Medulla oblongata (tissue), 1 donor: ENCODE measurements at regions not wholly inside any gene's neighbourhood (a gene's known extent, or its start where the extent isn't known, plus 50 kb on each side); places are given as distances from the start of the nearest gene placed in this dataset.

Source experiments
- DNase-seq: peaks from one replicate; pipeline ENCODE4 v3.0.0-alpha.2; 2015; ENCODE audit errors: extremely low spot score

DNA sequence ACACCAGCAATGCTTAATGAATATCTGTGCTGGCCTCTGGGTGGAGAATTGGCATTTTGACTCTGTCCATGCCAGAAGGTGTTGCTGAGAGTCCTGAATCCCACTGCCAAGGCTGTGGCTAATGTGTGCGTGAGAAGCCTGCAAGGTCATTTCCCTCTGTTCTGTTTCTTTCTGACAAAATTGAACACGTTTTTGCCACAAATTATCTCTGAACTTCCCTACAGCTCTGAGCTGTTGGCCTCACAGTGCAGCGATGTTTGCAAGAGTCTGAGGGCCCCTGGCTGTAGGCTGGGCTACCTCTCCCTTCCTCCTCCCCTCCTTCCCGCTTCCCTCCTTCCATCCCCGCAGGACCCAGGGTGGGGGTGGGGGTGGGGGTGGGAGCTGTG lies 154.1 kb upstream of the HS6ST1 start:
- DNase-seq = no peak

DNA sequence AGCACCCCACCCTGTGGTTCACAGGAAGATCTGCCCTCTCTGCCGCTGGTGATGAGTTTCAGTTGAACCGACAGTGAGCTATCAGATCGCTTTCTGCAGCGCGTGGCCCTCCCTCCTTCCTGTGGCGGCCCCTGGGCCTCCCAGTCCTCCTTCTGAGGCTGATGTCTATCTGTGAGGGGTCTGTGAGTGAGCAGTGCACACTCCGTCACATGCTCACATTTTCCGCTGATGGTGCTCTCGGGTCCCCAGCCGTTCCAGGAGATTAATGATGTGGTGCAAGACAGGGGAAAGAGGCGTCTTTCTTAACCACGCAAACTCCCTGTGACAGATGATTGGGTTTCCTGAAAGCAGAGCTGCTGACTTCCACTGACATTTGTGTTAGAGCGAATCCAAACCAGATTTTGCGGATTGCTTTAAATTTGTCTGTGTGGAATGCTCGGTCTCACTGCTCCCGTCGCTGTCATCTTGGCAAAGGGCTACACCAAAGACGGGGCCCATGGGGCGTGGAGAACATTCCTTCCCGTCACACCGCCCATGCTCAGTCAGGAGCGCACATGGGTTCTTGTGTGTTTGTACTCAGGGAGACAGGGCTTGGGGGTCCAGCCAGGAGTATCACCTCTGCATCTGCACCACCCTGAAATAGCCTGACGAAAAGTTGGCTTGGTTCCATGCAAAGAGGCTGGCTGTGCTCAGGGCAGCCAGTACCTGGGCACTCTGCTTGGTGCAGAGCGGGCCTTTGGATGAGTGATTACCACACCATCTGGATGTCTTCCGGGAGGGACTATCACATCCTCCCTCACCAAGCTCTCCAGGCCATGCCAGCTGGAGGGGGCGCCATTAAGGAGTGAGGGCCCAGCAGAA lies 154.7 kb upstream of the HS6ST1 start:
- DNase-seq = peak; percentile 5

DNA sequence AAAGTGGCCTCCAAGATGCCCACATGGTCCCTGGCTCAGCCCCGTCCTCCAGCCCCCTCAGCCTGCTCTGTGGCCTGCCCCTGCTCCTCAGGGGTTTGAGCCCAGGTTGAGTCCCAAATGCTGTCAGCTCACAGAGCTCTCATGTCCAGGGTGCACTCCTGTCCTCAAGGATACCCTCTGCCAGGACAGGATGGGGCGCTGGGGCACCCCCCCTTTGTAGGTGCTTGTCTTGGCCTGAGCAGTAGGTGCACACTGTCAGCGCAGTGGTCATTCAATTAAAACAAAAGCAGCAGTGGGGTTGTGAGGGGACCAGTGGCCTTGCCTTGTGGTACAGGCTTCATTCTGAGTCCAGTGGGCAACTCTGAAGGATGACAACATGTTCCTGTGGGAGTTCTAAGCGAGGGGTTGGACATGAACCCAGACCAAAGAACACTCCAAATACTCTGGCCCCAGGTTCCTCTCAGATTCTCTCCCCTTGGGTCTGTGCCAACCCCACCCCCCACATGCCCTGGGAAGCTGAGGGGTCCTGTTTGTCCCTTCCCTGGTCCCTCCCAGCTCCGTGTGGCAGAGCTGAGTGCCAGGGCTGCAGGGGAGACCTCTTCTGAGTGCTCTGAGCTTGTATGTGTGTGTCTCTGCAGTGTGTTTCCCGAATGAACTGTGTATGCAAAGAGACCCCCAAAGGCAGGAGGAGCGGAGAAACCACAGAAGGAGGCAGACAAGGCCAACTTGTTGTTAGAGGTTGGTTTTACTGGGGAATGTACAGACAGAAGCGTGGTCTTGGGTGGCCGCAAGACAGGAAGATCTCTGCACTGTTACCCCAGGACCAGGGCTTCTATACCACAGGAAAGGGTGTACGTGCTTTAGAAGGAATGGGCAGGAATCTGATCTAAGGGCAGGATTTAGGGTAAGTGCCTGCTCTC lies 155.6 kb upstream of the HS6ST1 start:
- no peak for DNase-seq

DNA sequence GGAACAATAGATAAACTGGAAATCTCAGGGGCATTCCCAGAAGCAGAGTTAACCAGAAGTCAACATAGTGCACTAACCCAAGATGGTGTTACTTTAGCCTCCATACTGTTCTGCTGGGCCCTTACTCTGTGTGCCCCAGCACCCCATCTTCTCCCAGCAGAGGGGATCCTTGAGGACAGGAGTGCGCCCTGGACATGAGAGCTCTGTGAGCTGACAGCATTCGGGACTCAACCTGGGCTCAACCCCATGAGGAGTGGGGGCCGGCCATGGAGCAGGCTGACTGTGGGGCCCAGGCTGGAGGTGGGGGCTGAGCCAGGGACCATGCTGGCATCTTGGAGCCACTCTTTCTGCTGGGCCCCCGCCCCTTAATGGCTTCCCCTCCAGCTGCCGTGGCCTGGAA lies 156.3 kb upstream of the HS6ST1 start:
- DNase-seq = no peak

DNA sequence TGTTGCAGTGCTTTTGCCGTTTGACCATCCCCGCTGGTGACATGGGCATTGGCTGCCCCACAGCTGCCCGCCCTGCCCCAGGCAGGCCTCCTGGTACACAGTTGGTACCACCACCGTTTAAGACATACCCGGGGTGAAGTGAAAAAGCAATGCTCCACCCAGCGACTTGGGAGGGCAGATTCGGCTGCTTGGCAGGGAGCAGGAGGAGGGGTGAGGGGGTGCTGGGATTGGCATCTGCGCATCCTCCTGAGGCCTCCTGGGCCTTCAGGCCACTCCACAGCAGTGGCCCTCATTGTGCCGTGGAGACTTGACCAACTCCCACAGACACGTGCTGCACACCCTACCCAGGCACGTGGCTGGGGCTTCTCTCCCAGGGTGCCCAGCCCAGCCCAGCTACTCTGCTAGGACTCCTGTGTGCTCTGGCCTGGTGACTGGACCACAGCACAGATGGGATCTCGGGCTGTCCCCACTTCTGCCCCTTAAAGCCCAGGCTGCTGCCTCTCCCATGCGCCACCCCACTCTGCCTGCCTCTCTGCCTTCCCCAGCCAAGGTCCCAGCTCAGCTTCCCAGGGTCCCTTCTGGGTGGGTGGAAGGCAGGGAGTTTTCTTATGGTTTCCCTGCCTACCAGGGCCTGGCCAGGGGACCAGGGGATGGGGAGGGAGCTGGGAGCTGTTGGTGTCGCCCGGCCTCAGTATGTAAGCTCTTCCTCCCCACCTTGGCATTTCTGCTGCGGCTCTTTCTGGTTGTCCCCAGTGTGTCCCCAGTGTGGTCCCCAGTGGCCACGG lies 157.0 kb upstream of the HS6ST1 start:
- no peak for DNase-seq

DNA sequence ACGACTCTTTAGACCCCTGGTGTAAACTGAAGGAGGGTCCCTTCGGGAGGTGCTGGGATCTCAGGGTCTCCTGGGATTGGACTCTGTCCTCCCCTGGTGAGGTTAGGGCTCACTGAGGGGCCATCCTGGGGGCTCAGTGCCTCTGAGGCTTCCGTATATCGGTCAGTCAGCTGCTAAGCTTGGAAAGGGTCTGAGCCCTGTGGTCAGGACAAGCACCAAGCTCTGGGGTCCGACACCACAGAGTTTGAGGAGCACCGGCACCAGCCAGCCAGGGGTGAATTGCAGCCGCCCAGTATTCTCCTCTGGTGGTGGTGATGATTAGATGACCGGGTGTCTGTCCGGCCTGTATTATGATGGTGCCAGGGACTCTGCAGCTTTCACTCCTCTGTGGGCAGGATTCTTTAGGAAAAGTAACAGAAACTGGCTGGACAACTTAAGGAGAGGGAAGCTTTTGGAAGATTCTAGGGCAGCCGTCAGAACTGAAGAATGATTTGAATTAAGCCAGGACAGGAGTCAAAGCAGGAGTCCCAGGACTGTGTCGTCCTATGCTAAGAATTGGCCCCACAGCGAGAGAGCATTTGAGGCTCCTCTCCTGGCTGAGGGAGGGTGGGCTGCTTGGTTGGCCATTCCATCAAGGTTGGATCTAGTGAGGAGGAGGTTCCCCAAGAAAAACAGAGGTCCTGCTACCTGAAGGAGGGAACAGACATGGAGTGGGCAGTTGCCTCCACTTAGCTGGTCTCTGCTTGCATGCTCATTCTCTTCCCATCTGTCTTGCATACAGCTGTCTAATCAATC lies 158.6 kb upstream of the HS6ST1 start:
- DNase-seq = no peak

DNA sequence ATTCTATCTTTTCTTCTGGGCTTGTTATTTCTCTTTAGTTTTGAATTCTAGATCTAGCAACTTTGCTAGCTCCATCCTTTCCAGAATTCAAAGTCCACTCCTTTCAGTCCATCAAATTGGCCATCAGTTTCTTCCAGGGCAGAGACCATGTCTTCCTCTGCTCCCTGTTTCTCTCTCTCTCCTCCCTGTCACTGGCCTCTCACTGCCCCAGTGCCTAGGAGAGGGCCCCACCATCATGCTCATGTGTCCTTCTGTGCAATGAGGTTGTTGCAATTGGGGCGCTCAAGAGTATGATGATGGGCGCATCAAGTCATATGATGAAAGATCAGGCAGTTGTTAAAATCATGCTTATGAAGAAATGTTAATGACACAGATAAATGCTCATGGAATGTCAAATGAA lies 159.2 kb upstream of the HS6ST1 start:
- no peak for DNase-seq

DNA sequence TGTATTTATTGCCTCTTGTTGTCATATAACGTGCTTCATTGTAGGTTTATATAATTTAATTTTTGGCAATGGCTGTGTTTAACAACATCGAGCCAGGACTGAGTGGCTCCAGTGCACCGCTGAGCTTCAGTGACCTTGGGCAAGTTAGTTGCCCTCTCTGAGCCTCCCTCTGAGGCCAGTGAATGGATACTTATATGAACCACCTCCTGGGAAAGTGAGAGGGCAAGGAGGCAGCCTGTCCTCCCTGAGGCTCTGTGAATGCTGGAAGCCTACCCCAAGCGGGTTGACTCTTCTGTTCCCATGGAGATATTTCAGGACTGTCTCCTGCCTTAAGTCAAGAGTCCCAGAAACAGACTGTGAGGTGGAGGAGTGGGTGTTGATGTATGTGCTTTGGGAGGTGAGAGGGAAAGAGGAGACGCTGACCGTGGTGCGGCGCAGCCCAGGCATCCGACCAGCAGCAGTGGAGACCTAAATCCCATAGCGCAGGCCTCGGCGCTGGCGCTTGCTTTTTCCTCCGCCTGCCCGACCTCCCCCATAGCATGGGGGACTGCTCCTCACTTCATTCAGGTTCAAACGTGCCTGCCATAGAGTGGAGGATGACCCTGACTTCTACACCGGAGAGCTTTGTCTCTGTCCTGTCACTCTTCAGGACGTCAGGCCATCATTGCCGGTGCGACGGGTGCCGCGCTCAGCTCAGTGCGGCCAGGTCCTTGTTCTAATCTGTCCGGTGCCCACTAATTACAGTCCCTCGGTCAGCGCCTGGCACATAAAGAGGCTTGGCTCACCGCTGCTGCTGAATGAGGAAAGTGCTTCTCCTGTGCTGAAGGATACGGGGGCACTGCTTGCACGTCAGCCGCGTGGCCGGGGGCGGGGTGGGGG lies 167.3 kb upstream of the HS6ST1 start:
- DNase-seq = no peak

DNA sequence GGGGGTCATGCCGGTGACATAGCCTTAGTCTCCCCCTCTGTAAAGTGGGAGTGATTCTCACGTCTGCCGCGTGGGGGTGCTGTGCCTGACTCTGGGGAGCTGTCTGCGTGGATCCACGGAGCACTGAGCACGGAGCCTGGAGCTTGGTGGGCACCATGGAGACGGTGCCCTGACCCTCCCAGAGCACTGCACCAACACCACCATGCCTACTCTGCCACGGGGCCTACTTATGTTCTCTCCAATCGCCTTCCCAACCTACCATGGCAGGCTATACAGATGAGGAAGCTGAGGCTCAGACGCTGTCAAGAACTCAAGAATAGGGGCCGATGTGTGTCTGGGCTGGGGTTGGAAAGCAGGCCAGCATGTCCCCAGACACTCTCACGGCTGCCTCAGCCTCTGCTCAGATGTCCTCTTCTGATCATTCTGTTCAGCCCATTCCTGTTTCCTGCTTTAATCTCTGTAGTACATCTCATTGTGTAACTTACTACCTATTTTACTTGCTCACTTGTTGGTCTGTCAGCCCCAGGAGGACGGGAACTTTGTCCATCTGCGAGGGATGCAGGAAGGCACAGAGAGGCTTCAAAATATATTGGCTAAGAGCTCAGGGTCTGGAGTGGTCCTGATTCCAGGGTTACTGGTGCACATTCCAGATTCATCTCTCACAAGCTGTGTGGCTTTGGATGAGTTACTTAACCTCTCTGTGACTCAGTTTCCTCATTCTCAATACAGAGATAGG lies 168.1 kb upstream of the HS6ST1 start:
- no peak for DNase-seq

DNA sequence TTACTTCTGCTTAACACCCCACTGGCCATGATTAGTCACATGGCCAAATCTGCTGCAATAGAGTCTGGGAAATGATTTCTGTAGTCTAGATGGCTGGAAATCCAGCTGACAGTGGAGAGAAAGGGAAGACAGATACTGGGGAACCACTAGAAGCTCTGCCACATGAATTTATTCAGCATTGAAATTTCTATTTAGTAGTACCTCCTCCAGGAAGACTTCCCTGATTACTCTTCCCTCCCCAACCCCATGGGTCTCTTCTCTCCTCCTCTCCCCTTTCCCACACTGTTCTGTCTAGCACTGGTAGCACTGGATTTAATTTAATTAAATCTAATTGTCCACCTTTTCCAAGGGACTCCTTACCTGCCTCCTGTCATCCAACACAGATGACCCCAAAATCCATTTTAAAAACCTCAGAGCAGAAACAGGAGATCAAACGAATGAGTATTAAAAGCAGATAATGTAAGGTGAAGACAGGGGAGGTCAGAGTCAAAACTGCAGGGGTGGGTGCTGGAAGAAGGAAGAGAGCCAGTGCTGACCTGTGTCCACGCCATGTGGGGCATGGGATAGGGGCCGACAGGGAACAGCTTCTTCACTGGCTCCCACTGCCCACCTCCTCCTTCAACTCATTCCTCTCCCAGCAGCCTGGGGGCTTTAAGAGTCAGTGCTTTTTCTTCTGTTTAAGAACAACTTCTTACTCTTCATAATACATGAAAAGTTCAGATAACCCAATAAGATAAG lies 169.2 kb upstream of the HS6ST1 start:
- no peak for DNase-seq

DNA sequence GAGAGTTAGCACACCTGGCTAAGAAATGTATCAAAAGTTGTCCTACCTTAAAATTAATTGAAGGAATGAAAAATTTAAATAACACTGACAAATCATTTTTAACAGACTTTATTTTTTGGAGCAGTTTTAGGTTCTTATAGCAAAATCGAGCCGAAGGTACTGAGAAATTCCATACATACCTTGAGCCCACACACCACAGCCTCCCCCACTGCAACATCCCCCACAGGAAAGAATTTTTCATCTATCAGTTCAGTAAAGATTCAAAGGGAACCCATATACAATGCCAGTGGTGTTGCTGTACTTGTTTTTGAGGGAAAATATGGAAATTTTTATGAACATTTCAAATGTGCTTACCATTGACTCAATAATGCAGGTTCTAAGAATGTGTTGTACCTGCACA lies 169.8 kb upstream of the HS6ST1 start:
- DNase-seq = no peak

DNA sequence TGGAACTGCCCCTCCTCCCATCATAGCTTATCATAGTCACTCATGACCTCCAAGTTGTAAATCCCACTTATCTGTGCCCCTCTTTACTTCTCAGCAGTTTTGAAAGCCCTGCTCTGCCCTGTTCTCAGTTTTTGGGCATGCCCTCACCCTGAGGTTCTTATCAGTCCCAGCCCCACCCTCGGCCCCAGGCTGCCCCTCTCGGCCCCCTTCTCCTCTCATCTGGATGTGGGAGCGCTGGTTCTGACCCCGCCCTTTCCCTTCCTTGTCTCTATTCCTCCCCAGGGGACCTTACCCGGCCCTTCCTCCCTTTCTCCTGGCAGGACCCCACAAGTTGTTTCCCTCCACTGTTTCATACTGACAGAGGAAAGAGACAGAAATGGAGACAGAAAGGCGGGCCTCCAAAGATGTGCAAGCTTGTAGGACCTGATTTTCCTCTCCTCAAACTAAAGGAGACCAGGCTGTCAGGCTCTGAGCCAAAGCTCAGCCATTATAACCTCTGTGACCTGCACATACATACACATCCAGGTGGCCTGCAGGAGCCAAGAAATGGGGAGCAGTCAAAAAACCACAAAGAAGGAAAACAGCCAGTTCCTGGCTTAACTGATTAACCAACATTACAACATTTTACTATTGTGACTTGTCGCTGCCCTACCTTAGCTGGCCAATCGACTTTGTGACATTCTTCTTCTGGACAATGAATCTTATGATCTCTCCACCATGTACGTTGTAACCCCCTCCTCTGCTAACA lies 171.0 kb upstream of the HS6ST1 start:
- DNase-seq = no peak

DNA sequence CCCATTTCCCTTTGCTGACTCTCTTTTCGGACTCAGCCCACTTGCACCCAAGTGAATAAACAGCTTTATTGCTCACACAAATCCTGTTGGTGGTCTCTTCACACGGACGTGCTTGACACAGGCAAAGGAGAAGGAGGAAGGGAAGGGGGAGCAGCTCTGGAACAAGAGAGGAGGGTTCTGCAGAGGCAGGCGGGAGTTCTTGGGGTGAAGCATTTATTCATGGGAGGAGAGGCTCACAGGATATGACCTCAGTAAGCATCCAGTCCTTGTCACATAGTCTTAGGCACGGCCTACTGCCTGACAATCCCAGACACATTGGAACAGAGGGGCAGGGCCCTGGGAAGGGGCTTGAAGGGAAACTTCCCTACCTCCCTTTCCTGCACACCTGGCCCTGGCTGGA lies 171.7 kb upstream of the HS6ST1 start:
- no peak for DNase-seq

DNA sequence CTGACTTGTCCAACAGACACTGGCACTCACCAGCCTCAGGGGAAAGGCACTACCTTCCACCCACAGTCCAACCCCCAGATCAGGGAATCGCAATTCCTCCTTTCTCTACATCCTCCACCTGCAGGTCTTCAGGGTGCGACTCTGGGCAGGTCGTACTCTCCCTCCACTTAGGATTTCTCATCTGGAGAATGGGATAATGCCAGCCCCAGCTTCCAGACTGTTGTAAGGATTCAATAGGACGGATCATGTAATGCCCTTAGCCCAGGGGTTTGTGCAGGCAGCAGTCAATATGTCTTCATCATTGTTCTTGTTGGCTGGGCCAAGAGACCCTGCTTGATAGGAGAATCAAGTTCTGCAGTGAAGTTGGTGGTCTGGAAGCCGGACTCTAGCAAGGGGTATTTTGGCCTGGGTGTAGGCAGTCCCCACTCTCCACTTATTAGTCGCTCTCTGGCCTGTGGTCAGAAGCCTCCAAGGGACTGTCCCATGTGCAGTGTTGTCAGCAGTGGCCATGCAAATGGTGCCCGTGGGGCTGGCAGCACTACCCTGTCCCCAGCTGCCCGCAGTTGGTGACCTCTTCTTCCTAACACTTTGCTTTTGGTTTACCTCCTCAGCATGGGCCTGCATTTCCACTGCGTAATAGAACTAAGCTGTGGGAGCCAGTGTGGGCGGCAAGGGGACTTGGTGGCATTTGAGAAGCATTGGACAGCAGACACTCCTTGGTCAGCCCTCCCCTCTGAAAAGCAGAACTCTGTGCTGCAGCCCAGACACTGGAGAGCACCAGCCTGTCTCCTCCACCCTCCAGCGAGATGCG lies 172.4 kb upstream of the HS6ST1 start:
- DNase-seq = no peak

DNA sequence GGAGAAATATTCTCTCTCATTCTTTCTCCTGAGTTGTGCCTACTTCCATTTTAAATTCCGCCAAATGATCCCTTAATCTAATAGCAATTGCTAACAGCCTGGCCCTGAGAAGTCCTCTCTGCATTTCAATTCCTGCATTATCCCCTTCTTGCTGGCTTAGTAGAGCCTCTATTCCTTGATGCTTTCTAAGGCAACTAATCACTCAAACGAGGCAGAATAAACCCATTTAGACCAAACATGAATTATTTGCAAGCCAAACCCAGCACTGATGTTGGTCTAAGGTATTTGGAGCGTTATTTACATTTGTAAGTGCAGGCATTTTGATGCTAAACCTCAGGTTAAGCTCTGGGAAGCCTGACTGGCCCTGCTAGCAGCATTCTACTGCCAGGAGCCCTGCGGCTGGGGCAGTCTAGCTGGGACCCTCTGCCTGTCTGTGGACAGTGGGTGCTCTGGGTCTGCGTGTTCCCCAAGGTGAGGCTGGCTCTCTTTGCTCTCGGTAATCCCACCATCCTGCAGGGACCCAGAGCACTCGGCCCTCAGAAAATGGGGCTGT lies 173.1 kb upstream of the HS6ST1 start:
- DNase-seq = no peak

DNA sequence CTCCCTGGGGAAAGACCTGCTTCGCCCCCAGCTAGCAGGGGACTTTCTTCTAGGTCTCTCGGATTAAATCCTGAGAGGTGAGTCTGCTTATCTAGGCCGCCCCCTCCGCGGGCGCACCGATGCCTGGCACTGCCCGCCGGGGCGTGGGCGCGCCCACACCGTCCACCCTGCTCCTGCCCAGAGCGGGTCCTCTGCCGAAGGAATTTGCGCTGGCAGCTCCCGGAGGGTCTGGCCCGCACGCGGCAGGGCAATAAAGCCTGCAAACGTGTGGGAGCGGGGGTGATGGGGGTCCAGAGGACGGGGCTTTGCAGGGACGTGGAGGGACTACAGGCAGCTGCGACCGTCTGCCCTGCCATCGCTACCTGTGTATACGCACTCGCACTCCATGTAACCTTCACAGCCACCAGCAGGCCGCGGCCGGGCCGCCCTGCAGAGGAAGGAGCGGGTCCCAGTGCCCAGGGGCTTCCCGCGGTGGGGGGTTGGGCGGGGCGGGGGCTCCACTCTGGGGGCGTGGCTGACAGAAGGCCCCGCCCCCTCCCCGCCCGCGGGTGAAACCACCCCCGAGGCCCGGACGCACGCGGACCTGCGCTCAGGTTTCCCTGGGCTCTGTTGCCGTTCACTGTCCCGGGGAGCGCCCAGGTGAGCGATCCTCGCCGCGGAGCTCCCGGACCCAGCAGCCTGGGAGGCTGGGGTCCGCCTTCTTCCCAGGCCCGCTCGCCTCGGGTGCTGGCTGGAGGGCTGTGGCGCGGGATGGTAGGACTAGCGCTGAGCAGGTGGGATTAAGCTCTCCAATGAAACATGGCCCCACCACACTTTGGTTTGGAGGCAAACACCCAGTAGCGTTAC lies 174.5 kb upstream of the HS6ST1 start:
- DNase-seq = no peak
